Esophagus squamous epithelium (tissue), 5 donors: ENCODE measurements at regions not wholly inside any gene's neighbourhood (a gene's known extent, or its start where the extent isn't known, plus 50 kb on each side); places are given as distances from the start of the nearest gene placed in this dataset.

Experiments
- DNase-seq: peaks from one replicate; lab custom pipeline; 2025; lab: John Stamatoyannopoulos, UW
- H3K27ac ChIP-seq, 4 donors: fragments of 200-600 bp; sonication (generic); one replicate each; pipeline ENCODE4 v1.5.1; 2016 to 2019; ENCODE audit warnings: mild to moderate bottlenecking in 1 of 4
- H3K27me3 ChIP-seq, 4 donors: fragments of 200-600 bp; sonication (generic); 1 replicate in 3 of 4; 2 replicates in 1 of 4; pipeline versions ENCODE4 v1.5.1 to v1.6.0; 2017 to 2021; ENCODE audit warnings: antibody characterized with exemption in 1 of 4
- H3K36me3 ChIP-seq, 3 donors: fragments of 200-600 bp; sonication (generic); one replicate each; pipeline ENCODE4 v1.5.1; 2016 to 2019
- H3K4me1 ChIP-seq, 3 donors: fragments of 200-600 bp; sonication (generic); one replicate each; pipeline ENCODE4 v1.5.1; 2017 to 2019
- H3K4me3 ChIP-seq, 4 donors: fragments of 200-600 bp; sonication (generic); 1 replicate in 3 of 4; 2 replicates in 1 of 4; pipeline ENCODE4 v1.5.1; 2016 to 2019; ENCODE audit warnings: mild to moderate bottlenecking in 2 of 4, moderate library complexity in 1 of 4
- H3K9me3 ChIP-seq, 3 donors: fragments of 200-600 bp; sonication (generic); one replicate each; pipeline ENCODE4 v1.5.1; 2016 to 2019
- CTCF ChIP-seq, 6 experiments: fragments of 450-650 bp in 4 of 6; fragments of 200-600 bp in 2 of 6; sonication (generic) in 2 of 6; IDR thresholded peaks; one replicate each; pipeline ENCODE4 v1.5.1; 2016 to 2019; ENCODE audit warnings: antibody characterized with exemption in 6 of 6, mild to moderate bottlenecking in 4 of 6, moderate library complexity in 4 of 6
- POLR2A ChIP-seq, 4 donors: fragments of 450-650 bp; IDR thresholded peaks; one replicate each; pipeline ENCODE4 v1.6.1; 2017; ENCODE audit warnings: antibody characterized with exemption in 4 of 4, mild to moderate bottlenecking in 4 of 4, moderate library complexity in 3 of 4
- WGBS, 2 donors: methylation state at CpG; one replicate each; pipeline ENCODE4 v1.1.5; 2018; 5-methylcytosine and 5-hydroxymethylcytosine counted together
- intact Hi-C: fragments of 100-400 bp; cut with DNase I; formaldehyde crosslinking; loops from one replicate; pipeline ENCODE4 v1.15.0; 2022
- donor health status: DM: yes; HTN: yes; CAD: no.

GRCh38 chr3:144643771-144644198, 672.2 kb downstream of the DIPK2A start:
- Histone ChIP-seq H3K27me3 (no peaks in the 10 kb centered on the region), H3K4me1 (no peaks in the 10 kb centered on the region), H3K27ac (no peak overlapping the region), H3K9me3 (no peaks in the 10 kb centered on the region), H3K36me3 (no peaks in the 10 kb centered on the region), H3K4me3 (no peak overlapping the region)
- intact Hi-C loops, result no loop called here
- no peak for DNase-seq
- TF ChIP-seq CTCF (IDR thresholded peaks at IDR 0.05) (no peak), POLR2A (IDR thresholded peaks at IDR 0.05) (no peak)
- WGBS, 2 donors, result 36 to 52% methylated on average over 3 of the region's 3 CpGs

GRCh38 chr3:144645300-144645699, 673.7 kb downstream of the DIPK2A start:
- Histone ChIP-seq H3K27ac (no peak overlapping the region), H3K4me1 (no peaks in the 10 kb centered on the region)
- intact Hi-C loops, result no loop called here

GRCh38 chr3:144650380-144650779, 678.8 kb downstream of the DIPK2A start:
- DNase-seq, result no peak
- no peaks in the 10 kb centered on the region for H3K36me3 ChIP-seq
- 92 to 95% methylated on average over 5 of the region's 5 CpGs for WGBS, 2 donors
- H3K27ac ChIP-seq, result no peak overlapping the region
- no peak for TF ChIP-seq CTCF (IDR thresholded peaks at IDR 0.05)
- H3K27me3 ChIP-seq, result no peaks in the 10 kb centered on the region
- H3K4me3 ChIP-seq, result no peak overlapping the region
- intact Hi-C loops, result no loop called here
- H3K9me3 ChIP-seq, result no peaks in the 10 kb centered on the region
- no peaks in the 10 kb centered on the region for H3K4me1 ChIP-seq

More at GRCh38 chr3:144645300-144645699, 673.7 kb downstream of the DIPK2A start:
- TF ChIP-seq POLR2A (IDR thresholded peaks at IDR 0.05) (no peak), CTCF (IDR thresholded peaks at IDR 0.05) (no peak)
- H3K36me3 ChIP-seq, result no peaks in the 10 kb centered on the region
- no peak overlapping the region for H3K4me3 ChIP-seq
- H3K9me3 ChIP-seq, result no peaks in the 10 kb centered on the region
- DNase-seq, result no peak
- no peaks in the 10 kb centered on the region for H3K27me3 ChIP-seq
- 90 to 95% methylated on average over 1 of the region's 1 CpG for WGBS, 2 donors

- no peaks in the 10 kb centered on the region for H3K9me3 ChIP-seq
- no peak overlapping the region for H3K27ac ChIP-seq
- WGBS, 2 donors, result 60 to 64% methylated on average over 2 of the region's 2 CpGs
- intact Hi-C loops, result no loop called here
- no peak for DNase-seq
- H3K36me3 ChIP-seq, result no peaks in the 10 kb centered on the region
- TF ChIP-seq CTCF (IDR thresholded peaks at IDR 0.05) (no peak), POLR2A (IDR thresholded peaks at IDR 0.05) (no peak)
- H3K4me3 ChIP-seq, result no peak overlapping the region
- no peaks in the 10 kb centered on the region for H3K4me1 ChIP-seq
- no peaks in the 10 kb centered on the region for H3K27me3 ChIP-seq
These were observed 681.0 kb downstream of the DIPK2A start for GRCh38 chr3:144652573-144652972.

GRCh38 chr3:144655423-144655822, 683.8 kb downstream of the DIPK2A start:
- intact Hi-C loops, result no loop called here
- no peaks in the 10 kb centered on the region for H3K9me3 ChIP-seq
- H3K4me3 ChIP-seq, result no peak overlapping the region
- 31 to 67% methylated on average over 1 of the region's 1 CpG for WGBS, 2 donors
- no peaks in the 10 kb centered on the region for H3K27me3 ChIP-seq
- no peak overlapping the region for H3K27ac ChIP-seq
- DNase-seq, result no peak
- H3K4me1 ChIP-seq, result no peaks in the 10 kb centered on the region
- TF ChIP-seq CTCF (IDR thresholded peaks at IDR 0.05) (no peak), POLR2A (IDR thresholded peaks at IDR 0.05) (no peak)
- H3K36me3 ChIP-seq, result no peaks in the 10 kb centered on the region
